CD4-positive, alpha-beta T cell (primary cell): ENCODE measurements at regions not wholly inside any gene's neighbourhood (a gene's known extent, or its start where the extent isn't known, plus 50 kb on each side); places are given as distances from the start of the nearest gene placed in this dataset.

Experiments
- ATAC-seq: fragments of 200-7000 bp; cut with Tn5 transposase; one replicate; pipeline ENCODE4 v1.10.0; 2022; ENCODE audit warnings: mild to moderate bottlenecking; ENCODE audit not compliant: poor library complexity
- CTCF ChIA-PET: fragments of 350-600 bp; sonication (Branson Sonifier 250); formaldehyde crosslinking; loops from one replicate; lab custom pipeline; 2021; ENCODE audit warnings: antibody characterized with exemption, inconsistent platforms; lab: Charles Lee
- POLR2A ChIA-PET: fragments of 350-600 bp; sonication (Branson Sonifier 250); formaldehyde crosslinking; loops from one replicate; lab custom pipeline; 2021; ENCODE audit warnings: antibody characterized with exemption, inconsistent platforms; lab: Charles Lee
- DNase-seq, 14 experiments: peaks; one replicate each; pipeline ENCODE4 v3.0.0-alpha.2; 2013 to 2020; ENCODE audit warnings: mixed read lengths in 2 of 14
- H3K27ac ChIP-seq, 2 donors: one replicate each; pipeline versions ENCODE4 v1.5.1 to v1.7.0; 2013; ENCODE audit warnings: low read length in 2 of 2, low read depth in 1 of 2, mild to moderate bottlenecking in 1 of 2
- H3K27me3 ChIP-seq, 2 experiments: 1 replicate in 1 of 2; 2 replicates in 1 of 2; pipeline versions ENCODE4 v1.6.1 to v1.7.0; 2013; ENCODE audit warnings: low read length in 2 of 2, control low read depth in 1 of 2, mild to moderate bottlenecking in 1 of 2, moderate library complexity in 1 of 2; ENCODE audit not compliant: insufficient read depth in 2 of 2, control insufficient read depth in 1 of 2
- H3K36me3 ChIP-seq: one replicate; pipeline ENCODE4 v1.6.1; 2013; ENCODE audit warnings: low read length, control low read depth; ENCODE audit not compliant: insufficient read depth
- H3K4me1 ChIP-seq: one replicate; pipeline ENCODE4 v1.6.1; 2013; ENCODE audit warnings: low read length, control low read depth; ENCODE audit not compliant: insufficient read depth
- H3K4me3 ChIP-seq: one replicate; pipeline ENCODE4 v1.5.1; 2013; ENCODE audit warnings: mild to moderate bottlenecking, low read length, moderate library complexity
- H3K9me3 ChIP-seq, 2 experiments: 1 replicate in 1 of 2; 2 replicates in 1 of 2; pipeline versions ENCODE4 v1.6.1 to v1.7.0; 2013; ENCODE audit warnings: low read length in 2 of 2, mild to moderate bottlenecking in 2 of 2, control low read depth in 1 of 2, moderate library complexity in 1 of 2; ENCODE audit not compliant: control insufficient read depth in 1 of 2, insufficient read depth in 1 of 2
- H3K27ac Mint-ChIP-seq: one replicate; pipeline ENCODE4 v1.8.0; 2020; ENCODE audit warnings: mixed read lengths
- H3K27me3 Mint-ChIP-seq: one replicate; pipeline ENCODE4 v1.8.0; 2021; ENCODE audit warnings: mixed read lengths
- H3K36me3 Mint-ChIP-seq: one replicate; pipeline ENCODE4 v1.8.0; 2021; ENCODE audit warnings: low read depth, mixed read lengths
- H3K4me1 Mint-ChIP-seq: one replicate; pipeline ENCODE4 v1.8.0; 2021; ENCODE audit warnings: low read depth, mixed read lengths
- H3K4me3 Mint-ChIP-seq: one replicate; pipeline ENCODE4 v1.8.0; 2020; ENCODE audit warnings: mild to moderate bottlenecking, mixed read lengths
- H3K9me3 Mint-ChIP-seq: one replicate; pipeline ENCODE4 v1.8.0; 2020; ENCODE audit warnings: mixed read lengths
- CTCF ChIP-seq: fragments of 200-600 bp; IDR thresholded peaks from one replicate; pipeline ENCODE4 v1.8.0; 2022; ENCODE audit warnings: antibody characterized with exemption, mild to moderate bottlenecking
- intact Hi-C, 2 experiments: fragments of 100-400 bp; cut with DNase I in 1 of 2; cut with micrococcal nuclease in 1 of 2; formaldehyde crosslinking; loops; one replicate each; pipeline versions ENCODE4 v1.15.1 to v1.9.0; 2023 to 2025; cut with DNase I, micrococcal nuclease

- Histone ChIP-seq H3K36me3 (no peaks in the 10 kb centered on the region), H3K4me3 (no peak overlapping the region), H3K27me3 (no peaks in the 10 kb centered on the region), H3K9me3 (peaks cover 0 to 7% of the 10 kb centered on the region in 2 experiments), H3K27ac (no peak overlapping the region), H3K4me1 (no peaks in the 10 kb centered on the region)
- Mint-ChIP-seq H3K9me3 (peaks cover 4% of the 10 kb centered on the region), H3K4me1 (no peaks in the 10 kb centered on the region), H3K27ac (no peak overlapping the region), H3K4me3 (no peak overlapping the region), H3K27me3 (peaks cover 13% of the 10 kb centered on the region), H3K36me3 (no peaks in the 10 kb centered on the region)
- no peak for ATAC-seq
- DNase-seq = no peak
- ChIA-PET CTCF (no interaction called here), POLR2A (no interaction called here)
- no peak for TF ChIP-seq CTCF
- intact Hi-C loops = no loop called here
These were observed 242.9 kb downstream of the NSG2 start for GRCh38 chr5:174288439-174288838.

DNA sequence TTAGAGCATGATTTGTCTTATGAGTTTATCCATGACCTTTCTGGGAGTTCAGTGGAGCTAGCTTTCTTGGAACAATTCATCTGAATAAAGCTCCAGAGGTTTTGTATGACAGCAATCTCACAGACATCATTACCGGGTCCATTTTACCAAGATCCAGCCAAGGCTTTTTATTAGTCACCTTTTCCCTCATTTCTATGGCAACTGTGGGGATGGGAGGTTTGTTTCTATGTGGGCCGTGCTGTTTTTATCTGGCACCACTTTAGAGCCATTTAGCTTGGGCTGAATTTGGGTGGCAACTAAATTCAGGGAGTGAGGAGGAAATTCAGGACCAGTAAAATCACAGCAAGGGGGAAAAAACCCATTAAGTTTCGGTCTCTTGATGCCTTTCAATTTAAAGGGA lies 245.7 kb downstream of the NSG2 start:
- Histone ChIP-seq H3K9me3 (peaks cover 0 to 10% of the 10 kb centered on the region in 2 experiments), H3K4me1 (no peaks in the 10 kb centered on the region), H3K27me3 (no peaks in the 10 kb centered on the region), H3K36me3 (no peaks in the 10 kb centered on the region), H3K4me3 (no peak overlapping the region), H3K27ac (no peak overlapping the region)
- POLR2A ChIA-PET = no interaction called here
- no peak overlapping the region for H3K27ac Mint-ChIP-seq
- CTCF ChIA-PET = no interaction called here
- no peaks in the 10 kb centered on the region for H3K36me3 Mint-ChIP-seq
- no peak for TF ChIP-seq CTCF
- peaks cover 6% of the 10 kb centered on the region for H3K9me3 Mint-ChIP-seq
- DNase-seq (no peak), ATAC-seq (no peak)
- H3K4me1 Mint-ChIP-seq = no peaks in the 10 kb centered on the region
- intact Hi-C loops = no loop called here
- H3K4me3 Mint-ChIP-seq = no peak overlapping the region
- H3K27me3 Mint-ChIP-seq = no peaks in the 10 kb centered on the region

GRCh38 chr5:174292348-174292747 lies 246.8 kb downstream of the NSG2 start:
- Mint-ChIP-seq H3K4me3 (no peak overlapping the region), H3K36me3 (no peaks in the 10 kb centered on the region), H3K9me3 (peaks cover 6% of the 10 kb centered on the region), H3K27ac (no peak overlapping the region), H3K4me1 (no peaks in the 10 kb centered on the region), H3K27me3 (no peaks in the 10 kb centered on the region)
- Histone ChIP-seq H3K27me3 (no peaks in the 10 kb centered on the region), H3K4me1 (no peaks in the 10 kb centered on the region), H3K9me3 (peaks cover 0 to 10% of the 10 kb centered on the region in 2 experiments), H3K4me3 (no peak overlapping the region), H3K27ac (no peak overlapping the region), H3K36me3 (no peaks in the 10 kb centered on the region)
- no peak for TF ChIP-seq CTCF
- intact Hi-C loops = no loop called here
- no peak for ATAC-seq
- POLR2A ChIA-PET = no interaction called here
- CTCF ChIA-PET = no interaction called here
- no peak for DNase-seq
